B cell (primary cell): ENCODE measurements at regions not wholly inside any gene's neighbourhood (a gene's known extent, or its start where the extent isn't known, plus 50 kb on each side); places are given as distances from the start of the nearest gene placed in this dataset.

Experiments
- CTCF ChIP-seq: fragments of 200-600 bp; IDR thresholded peaks from one replicate; pipeline ENCODE4 v1.8.0; 2022; ENCODE audit warnings: antibody characterized with exemption, mild to moderate bottlenecking
- EZH2 ChIP-seq: IDR thresholded peaks from 2 replicates; pipeline ENCODE4 v1.6.1; 2012; ENCODE audit warnings: borderline replicate concordance, low read depth, mild to moderate bottlenecking, moderate library complexity, low read length; ENCODE audit not compliant: insufficient read depth, poor library complexity, severe bottlenecking

GRCh38 chr5:6088706-6089105 lies 289.6 kb downstream of the MED10 start:
- TF ChIP-seq CTCF (no peak), EZH2 (no peak)
